DMS 273 (cell line): ENCODE measurements at regions not wholly inside any gene's neighbourhood (a gene's known extent, or its start where the extent isn't known, plus 50 kb on each side); places are given as distances from the start of the nearest gene placed in this dataset.
"Not testable (repeated sequence)": the region's sequence is repeated elsewhere in the genome, so short reads cannot be mapped to it uniquely, and the experiment has no call there.

Experiments
- DNase-seq: peaks from one replicate; lab custom pipeline; 2025; ENCODE audit not compliant: unreplicated experiment; lab: John Stamatoyannopoulos, UW

DNA sequence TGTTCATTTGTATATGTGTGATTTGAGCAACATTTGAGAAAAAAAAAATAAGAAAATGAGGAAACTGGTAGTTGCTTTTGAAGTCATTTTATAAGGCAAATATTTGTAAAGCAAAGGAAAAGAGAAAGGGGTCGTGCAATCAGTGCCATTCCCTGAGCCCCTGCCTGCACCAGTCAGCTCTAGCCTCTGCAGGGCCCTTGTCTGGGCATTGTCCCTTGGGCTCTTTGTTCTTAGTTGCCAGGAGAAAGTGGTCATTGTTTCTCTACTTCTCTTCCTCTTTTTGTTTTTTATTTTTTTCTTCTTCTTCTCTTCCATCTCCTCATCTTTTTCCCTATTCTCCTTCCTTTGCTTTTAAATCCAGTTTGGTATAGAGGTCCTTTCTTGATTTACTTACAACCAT lies 175.3 kb upstream of the CREB1 start:
- no peak for DNase-seq

DNA sequence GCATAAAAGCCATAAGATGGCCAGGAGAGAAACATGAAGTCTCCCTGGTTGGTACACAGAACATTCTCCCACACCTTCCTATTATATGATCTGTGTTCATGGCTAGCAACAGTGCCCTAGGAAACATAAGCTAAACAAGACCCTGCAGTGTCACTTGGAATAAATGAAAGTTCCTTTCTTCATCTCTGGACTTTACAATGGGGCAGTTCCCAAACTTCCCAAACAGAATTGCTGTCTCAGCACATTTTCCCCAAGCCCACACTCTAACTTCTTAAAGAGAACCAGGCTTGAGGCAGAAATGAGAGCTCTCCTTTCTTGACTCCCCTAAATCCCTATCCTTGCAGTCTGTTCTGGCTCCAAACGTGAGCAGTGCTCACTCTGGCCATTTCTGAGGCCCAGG lies 173.2 kb upstream of the CREB1 start:
- DNase-seq, result no peak

DNA sequence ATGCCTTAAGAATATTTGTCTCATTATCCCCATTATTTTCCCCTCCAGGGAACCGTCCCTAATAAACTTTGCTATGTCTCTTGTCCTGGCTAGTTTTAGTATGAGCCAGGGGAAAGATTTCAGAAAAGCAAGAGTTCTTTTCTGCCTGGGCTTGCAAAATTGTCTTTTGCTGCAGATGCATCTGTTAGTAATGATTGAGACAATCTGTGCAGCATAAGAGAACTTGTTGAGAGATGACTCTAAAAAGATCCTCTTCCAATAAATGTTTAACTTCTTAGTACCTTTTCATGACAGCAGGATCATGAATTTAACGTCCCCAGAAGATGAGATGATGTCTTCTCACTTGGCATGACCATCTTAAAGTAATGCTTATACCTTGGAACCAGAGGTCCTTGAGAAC lies 172.5 kb upstream of the CREB1 start:
- DNase-seq, result no peak

DNA sequence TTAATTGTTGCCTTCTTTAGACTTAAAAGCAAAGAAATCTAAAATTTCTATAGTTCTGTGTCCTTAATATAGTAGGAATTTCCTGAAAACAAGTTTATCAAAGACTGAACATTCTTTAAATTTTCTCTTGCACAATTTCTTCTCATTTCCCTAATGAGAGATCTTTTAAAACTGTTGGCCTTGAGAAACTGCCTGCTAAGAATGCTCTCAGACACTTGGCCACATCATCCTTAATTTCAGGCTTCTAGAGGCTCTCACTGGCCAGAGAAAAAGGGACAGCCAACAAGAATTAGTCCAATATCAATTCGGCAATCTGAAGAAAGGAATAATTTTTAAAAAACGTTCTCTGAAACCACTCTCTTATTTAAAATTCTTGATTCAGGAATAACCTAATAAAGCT lies 167.0 kb upstream of the CREB1 start:
- no peak for DNase-seq

DNA sequence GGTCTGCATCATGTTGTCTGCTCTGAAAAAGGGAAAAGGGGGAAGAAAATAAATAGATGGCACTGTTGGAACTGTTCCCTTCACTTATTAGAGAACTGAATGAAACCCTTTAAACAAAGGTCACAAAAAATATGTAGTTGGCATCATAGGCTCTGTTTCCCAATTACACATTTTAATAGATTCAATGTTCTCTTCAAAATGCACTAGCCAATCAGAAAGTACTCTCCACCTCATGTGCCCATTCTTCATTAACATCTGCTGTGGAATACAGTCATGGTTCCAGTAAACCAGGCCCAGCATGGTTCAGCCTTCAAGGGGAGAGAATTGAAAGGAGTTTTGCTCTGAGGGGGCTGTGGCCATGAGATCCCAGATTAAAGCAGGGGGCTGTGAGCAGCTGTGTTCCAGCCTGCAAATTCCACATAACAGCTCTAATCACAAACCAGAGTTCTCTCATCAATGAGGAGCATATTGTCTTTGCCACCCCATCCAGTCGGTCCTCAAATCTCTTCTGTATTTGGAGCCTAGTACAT lies 165.9 kb upstream of the CREB1 start:
- DNase-seq, result no peak

DNA sequence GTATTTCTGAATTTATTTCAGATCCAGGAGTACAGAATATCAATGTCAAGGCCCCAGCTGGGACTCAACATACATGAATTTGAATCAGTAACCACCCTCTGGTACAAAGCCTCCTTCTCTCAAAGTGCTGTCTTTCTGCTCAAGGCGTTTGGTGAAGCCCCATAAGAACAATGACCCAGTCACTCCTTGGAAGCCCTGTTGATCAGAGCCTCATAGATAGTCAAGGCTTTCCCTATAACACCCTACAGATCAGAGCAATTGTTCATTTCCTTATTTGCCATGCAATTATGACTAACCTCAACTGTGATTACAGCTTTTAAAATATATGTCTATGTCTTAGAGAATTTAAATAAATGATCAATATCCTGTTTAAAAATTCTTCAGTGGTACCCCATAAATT lies 159.1 kb upstream of the CREB1 start:
- DNase-seq, result no peak

DNA sequence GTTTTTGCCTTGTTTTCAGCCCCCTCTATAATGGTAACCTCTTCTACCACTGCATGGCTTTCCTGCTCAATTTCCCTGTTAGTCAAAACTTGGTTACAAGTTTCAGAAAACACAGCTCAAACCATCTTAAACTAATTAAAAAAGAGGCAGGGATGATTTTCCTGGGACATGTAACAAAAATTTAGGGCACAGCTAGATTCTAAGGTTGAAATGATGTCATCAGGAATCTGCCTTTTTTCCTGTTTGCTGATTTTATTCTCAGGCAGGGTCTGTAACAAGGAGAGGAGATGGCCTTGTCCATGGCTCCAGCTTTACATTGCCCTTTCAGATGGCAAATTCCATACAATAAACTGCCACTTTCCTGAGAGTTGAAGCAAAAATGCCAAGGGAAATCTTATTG lies 157.9 kb upstream of the CREB1 start:
- no peak for DNase-seq

DNA sequence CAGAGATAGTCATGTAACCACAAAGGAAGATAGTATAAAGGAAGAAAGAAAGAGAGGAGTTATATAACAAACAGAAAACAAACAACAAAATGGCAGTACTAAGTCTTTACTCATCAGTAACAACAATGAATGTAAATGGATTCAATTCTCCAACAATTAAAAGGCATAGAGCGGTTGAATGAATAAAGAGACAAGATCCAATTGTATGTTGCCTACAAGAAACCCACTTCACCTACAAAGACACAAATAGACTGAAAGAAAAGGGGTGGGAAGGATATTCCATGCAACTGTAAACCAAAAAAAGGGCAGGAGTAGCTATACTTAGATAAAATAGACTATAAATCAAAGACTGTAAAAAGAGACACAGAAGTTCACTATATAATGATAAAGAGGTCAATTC lies 157.3 kb upstream of the CREB1 start:
- no peak for DNase-seq

DNA sequence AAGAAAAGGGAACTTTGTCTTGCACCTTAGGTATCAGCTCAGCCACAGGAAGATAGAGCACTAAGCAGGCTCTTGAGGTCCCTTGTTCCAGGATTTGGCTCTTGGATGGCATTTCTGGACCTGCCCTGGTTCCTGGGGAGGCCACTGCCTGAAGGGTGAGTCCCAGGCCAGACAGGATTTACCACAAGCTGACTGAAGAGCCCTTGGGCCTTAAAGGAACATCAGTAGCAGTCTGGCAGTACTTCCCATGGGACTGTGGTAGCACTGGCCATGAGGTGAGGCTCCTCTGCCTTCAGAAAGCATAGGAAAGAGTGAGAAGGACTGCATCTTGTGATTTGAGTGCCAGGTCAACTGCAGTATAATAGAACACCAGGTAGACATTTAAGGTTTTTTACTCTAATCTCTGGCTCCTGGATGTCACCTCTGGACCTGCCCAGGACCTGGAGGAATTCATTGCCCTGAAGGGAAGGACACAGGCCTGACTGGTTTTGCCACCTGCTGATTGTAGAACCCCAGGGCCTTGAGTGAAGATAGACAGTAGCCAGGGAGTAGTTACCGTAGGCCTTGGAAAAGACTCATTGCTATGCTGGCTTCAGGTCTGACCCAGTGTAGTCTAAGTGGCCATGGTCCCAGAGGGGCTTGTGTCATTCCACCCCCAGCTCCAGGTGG lies 154.4 kb upstream of the CREB1 start:
- DNase-seq, result no peak

DNA sequence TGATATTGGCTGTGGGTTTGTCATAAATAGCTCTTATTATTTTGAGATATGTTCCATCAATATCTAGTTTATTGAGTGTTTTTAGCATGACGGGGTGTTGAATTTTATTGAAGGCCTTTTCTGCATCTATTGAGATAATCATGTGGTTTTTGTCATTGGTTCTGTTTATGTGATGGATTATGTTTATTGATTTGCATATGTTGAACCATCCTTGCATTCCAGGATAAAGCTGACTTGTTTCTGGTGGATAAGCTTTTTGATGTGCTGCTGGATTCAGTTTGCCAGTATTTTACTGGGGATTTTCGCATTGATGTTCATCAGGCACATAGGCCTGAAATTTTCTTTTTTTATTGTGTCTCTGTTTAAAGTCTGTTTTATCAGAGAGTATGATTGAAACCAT lies 151.1 kb upstream of the CREB1 start:
- not testable (repeated sequence) for DNase-seq

DNA sequence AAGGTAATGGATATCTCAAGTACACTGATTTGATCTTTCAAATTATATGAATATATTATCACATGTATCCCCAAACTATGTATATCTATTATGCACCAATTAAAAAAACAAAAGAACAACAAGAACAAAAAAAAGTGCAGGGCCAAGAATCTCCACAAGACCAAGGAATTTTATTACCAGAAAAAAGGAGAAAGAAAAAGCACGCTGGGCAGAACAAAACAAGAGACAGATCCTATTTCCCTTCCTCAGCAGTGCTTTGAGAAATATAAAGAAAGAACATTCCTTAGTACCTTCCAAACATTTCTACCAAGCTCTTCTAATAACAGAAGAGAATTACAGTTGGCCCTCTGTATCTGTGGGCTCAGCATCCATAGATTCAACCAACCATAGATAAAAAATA lies 144.7 kb upstream of the CREB1 start:
- no peak for DNase-seq

DNA sequence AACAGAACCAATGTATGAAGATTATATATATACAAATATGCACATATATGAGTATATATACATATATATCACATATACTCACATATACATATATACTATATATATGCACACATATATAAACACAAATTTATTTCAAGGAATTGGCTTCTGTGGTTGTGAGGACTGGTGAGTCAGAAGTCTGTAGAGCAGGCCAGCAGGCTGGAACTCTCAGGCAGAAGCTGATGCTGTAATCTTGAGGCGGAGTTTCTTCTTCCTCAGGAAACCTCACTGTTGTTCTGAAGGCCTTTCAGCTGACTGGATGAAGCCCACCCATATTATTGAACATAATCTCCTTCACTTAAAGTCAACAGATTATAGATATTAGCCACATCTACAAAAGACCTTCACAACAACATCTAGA lies 143.9 kb upstream of the CREB1 start:
- DNase-seq, result no peak

DNA sequence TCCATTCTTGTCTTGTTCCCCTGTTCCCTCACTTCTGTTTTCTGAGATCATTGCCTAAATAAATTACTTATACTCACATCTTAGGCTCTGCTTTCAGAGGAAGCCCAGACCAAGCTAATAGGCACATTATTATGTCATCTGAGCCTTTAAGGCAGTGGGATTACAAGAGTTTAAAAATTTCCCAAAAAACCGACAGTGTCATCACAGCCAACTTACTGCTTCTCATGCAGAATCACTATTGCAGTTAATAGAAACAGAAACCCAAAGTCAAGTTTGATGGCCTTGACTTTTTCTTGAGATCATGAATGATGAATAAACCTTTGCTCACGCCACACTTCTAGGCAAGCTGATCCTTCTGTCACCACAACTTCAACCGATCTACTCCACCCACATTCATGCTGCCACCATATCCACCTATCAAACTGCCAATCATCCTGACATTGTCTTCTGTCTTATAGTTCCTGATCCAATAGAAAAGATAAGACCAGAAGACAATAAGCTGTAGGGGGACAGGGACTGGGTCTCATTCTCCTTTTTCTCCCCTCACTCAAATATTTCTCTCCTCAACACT lies 142.7 kb upstream of the CREB1 start:
- no peak for DNase-seq

DNA sequence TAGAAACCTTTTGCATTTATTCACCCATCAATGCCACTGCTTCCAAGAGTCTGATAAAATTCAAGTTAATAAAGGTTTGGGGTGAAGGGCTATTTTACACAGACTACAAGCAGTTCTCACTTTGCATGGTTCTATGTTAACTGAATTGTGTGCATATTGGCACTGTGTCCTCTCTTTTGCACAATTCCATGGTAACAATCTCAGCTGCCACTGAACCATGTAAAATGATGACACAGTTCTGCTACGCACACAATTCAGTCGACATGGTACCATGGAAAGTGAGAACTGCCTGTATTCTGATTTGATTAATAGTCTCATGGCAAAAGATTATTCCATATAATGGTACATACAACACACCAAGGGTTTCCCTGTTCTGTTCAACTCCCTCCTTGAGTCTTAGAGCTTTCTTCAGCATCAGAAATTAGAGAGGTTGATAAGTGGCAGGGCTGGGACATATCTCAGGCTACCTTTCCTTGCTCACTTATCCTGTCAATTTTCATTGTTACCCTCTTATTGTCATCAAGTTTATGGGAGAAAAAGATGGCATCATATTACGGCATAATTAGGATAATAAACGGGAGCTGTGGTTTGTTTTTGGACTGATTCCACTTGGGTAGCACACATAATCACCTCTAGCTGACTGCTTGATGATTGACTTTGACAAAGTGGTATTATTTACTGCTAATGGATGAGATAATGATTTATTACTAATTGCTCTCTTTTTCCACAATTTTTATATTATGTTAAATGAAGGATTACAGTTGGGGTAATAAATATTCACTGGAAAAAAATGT lies 139.3 kb upstream of the CREB1 start:
- DNase-seq, result no peak

DNA sequence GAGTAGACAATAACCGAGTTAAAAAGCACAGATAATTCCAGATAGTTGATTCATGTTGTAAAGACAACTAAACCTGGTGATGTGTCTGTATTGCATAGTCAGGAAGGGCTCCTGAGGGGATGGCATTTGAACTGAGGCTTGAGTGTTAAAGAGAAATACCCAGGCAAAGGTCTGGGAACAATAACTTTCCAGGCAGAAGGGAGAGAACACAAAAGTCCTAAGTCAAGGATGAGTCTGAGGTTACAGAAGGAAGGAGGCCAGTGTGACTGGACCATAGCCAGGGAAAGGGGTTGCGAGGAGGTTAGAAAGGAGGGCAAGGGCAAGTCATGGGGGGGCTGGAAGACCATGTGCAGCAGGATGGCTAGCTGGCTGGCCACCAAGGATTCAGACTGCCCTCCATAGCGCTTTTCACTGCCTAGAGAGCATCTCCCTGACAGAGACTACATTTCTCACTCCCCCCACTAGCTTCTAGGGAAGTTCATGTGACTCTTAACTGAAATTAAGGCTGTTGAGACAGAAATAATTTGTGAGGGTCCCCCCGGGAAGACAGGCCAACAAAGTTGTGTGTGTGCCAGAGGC lies 135.5 kb upstream of the CREB1 start:
- DNase-seq, result no peak

DNA sequence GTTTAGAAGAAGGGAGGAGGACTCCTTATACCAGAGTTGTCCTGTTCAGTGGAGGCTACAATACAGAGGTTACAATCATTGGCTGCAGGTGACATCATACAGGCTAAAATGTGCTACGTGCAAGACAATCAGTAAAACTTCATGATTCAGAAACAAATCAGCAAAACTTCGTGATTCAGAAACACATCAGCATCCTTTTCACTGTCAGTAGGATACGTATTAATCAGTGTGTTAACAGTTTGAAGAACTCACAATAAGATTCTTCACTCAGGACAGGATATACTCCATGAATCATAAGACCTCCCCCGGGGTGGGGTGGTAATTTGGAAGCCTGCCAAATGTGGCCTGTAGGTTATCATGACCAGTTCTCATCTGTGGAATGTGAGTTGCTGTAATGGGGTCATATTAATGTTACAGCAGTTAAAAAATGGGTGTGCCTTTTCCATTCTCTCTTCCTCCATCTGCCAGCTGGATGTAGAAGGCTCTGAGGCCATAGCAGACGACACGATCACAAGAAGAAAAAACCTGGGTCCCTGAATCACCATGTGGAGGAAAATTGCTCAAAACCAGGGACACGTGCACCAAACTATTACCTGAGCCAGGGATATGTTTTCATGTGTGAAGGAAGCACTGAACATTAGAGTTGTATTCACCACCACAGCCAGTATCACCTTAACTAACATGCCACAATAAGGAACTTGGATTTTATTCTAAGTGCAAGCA lies 134.8 kb upstream of the CREB1 start:
- DNase-seq, result peak; percentile 23

DNA sequence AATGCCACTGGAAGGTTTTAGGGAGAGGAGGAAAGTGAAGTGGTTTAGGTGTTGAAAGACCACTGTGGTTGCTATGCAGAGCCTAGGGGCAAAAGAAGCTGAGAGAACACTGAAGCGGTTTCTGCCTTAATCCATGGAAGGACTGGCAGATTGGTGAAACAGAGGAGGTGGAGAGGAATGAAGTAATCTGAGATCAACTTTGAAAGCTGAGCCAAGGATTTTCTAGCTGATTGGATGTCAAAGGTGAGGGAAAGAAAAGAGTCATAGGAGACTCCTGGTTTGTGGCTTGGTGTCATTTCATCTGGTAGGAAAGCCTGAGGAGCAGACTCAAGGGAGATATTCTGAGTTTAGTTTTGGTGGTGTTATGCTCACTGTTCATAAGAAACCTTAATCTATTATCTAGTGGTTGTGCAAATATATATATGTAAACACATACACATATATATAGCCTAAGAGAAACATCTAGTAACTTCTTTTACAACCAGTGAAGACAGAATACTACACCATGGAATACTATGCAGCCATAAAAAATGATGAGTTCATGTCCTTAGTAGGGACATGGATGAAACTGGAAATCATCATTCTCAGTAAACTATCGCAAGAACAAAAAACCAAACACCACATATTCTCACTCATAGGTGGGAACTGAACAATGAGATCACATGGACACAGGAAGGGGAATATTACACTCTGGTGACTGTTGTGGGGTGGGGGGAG lies 134.1 kb upstream of the CREB1 start:
- peak; percentile 17 for DNase-seq

DNA sequence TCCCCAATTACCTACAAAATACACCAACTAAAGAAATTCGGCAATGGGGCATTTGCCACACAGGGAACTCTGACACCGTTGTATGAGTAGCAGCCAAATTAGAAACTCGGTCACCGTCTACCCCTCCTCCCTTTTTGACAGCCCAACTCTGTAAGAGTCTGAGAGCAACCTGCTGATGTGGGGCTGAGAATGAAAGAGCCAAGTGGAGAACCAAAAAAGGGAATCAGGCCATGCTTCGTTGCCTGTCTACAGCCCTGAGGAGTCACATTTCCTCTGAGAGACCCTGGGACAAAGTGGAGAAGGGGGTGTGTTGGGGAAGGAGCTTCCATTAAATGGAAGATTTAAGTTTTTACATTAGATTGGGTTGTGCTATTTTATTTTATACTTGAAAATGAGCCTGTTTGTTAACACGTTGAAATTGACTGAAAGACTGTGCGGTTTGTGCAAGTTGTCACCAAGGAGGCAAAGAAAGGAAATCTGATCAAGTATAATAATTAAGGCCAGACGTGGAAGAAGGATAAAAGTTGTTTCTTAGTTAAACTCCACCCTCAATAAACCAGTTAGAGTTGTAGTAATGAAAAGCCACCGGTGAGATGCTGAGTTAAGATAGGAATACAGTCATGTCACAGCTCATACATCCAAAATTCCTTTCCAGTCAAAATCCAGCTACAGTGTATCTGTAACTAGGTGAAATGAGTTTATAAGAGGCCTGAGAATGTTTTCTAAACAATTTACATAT lies 131.7 kb upstream of the CREB1 start:
- DNase-seq, result no peak

DNA sequence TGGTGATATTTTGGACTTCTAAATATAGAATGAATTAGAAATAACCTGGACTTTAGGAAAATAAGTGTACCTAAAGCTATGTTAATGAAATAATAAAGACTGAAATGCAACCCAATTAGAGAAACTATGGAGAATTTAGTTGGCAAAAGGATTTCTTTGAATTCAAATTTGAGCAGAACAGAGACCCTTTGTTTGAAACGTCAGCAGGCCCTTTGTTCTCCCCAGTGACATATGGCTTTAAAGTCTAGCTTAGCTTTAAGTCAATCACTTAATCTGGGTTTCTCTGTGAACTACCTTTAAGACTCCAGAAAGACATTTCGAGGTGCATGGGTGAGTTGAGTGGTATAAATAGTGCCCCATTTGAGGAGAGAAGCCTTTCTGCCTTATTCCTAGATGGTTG lies 130.5 kb upstream of the CREB1 start:
- no peak for DNase-seq

DNA sequence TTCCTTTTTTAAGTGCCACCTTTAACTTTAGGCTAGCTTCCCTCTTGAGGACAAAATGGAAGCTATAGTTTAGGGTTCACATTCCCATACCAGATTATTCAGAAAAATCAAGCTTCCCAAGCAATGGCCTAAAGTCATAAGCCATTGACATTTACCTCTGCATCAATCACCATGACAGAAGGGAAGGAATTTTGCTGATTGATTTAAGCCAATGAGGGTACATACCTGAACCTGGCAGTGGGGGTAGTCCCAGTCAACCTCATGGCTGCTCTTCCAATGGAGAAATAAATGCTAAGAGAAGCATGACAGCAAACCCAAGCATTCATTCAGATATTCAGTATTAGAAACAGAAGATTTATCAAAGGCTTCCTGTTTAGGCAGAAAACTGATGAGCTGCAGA lies 128.4 kb upstream of the CREB1 start:
- DNase-seq, result no peak
